ENCODE measurements at regions not wholly inside any gene's neighbourhood (a gene's known extent, or its start where the extent isn't known, plus 50 kb on each side); places are given as distances from the start of the nearest gene placed in this dataset.

- DNase-seq (ENCODE audit: low spot score) = no peak
These were observed 148.1 kb downstream of the ACKR3 start for GRCh38 chr2:236717729-236718128.

- no peak for DNase-seq (ENCODE audit: low spot score)
These were observed 148.8 kb downstream of the ACKR3 start for GRCh38 chr2:236718207-236718992.

GRCh38 chr2:236719192-236719635 lies 149.6 kb downstream of the ACKR3 start:
- no peak for DNase-seq (ENCODE audit: low spot score)

- DNase-seq (ENCODE audit: low spot score) = no peak
These were observed 151.4 kb downstream of the ACKR3 start for GRCh38 chr2:236720974-236721540.

GRCh38 chr2:236724200-236724599 lies 154.6 kb downstream of the ACKR3 start:
- no peak for DNase-seq (ENCODE audit: low spot score)

GRCh38 chr2:236726701-236727450 lies 157.3 kb downstream of the ACKR3 start:
- DNase-seq (ENCODE audit: low spot score) = no peak

GRCh38 chr2:236728916-236729670 lies 159.5 kb downstream of the ACKR3 start:
- DNase-seq (ENCODE audit: low spot score) = no peak

GRCh38 chr2:236730393-236730792 lies 160.8 kb downstream of the ACKR3 start:
- DNase-seq (ENCODE audit: low spot score) = no peak

- DNase-seq (ENCODE audit: low spot score) = peak; percentile 37
These were observed 162.3 kb downstream of the ACKR3 start for GRCh38 chr2:236731767-236732580.

GRCh38 chr2:236733156-236733555 lies 163.5 kb downstream of the ACKR3 start:
- DNase-seq (ENCODE audit: low spot score) = no peak

- DNase-seq (ENCODE audit: low spot score) = no peak
These were observed 166.2 kb downstream of the ACKR3 start for GRCh38 chr2:236735825-236736238.

GRCh38 chr2:236738030-236738429 lies 168.4 kb downstream of the ACKR3 start:
- DNase-seq (ENCODE audit: low spot score) = no peak

GRCh38 chr2:236738896-236739295 lies 169.3 kb downstream of the ACKR3 start:
- DNase-seq (ENCODE audit: low spot score) = no peak

GRCh38 chr2:236739663-236740062 lies 170.0 kb downstream of the ACKR3 start:
- no peak for DNase-seq (ENCODE audit: low spot score)

- no peak for DNase-seq (ENCODE audit: low spot score)
These were observed 170.9 kb downstream of the ACKR3 start for GRCh38 chr2:236740506-236740905.

GRCh38 chr2:236743039-236743920 lies 173.7 kb downstream of the ACKR3 start:
- no peak for DNase-seq (ENCODE audit: low spot score)

- DNase-seq (ENCODE audit: low spot score) = no peak
These were observed 174.3 kb downstream of the ACKR3 start for GRCh38 chr2:236743921-236744280.

- peak; percentile 9 for DNase-seq (ENCODE audit: low spot score)
These were observed 174.7 kb downstream of the ACKR3 start for GRCh38 chr2:236744281-236744705.

- no peak for DNase-seq (ENCODE audit: low spot score)
These were observed 175.1 kb downstream of the ACKR3 start for GRCh38 chr2:236744716-236745115.

All from pons (tissue), 1 donor.